Liver (tissue), 8 donors: ENCODE measurements at regions not wholly inside any gene's neighbourhood (a gene's known extent, or its start where the extent isn't known, plus 50 kb on each side); places are given as distances from the start of the nearest gene placed in this dataset.

Experiments used
- DNase-seq: peaks from one replicate; pipeline ENCODE4 v3.0.0-alpha.2; 2017; ENCODE audit warnings: low spot score
- H3K27ac ChIP-seq, 2 donors: one replicate each; pipeline ENCODE4 v1.7.0; 2013; ENCODE audit warnings: inconsistent platforms in 2 of 2, low read length in 2 of 2, control low read depth in 1 of 2, low read depth in 1 of 2, mild to moderate bottlenecking in 1 of 2
- H3K27me3 ChIP-seq, 4 donors: one replicate each; pipeline versions ENCODE4 v1.6.1 to v1.7.0; 2013; ENCODE audit warnings: low read length in 3 of 4, inconsistent platforms in 1 of 4, mild to moderate bottlenecking in 1 of 4, moderate library complexity in 1 of 4; ENCODE audit not compliant: control insufficient read depth in 4 of 4, insufficient read depth in 4 of 4
- H3K36me3 ChIP-seq, 4 donors: one replicate each; pipeline versions ENCODE4 v1.6.1 to v1.7.0; 2013; ENCODE audit warnings: low read length in 3 of 4, mild to moderate bottlenecking in 3 of 4, low read depth in 1 of 4, moderate library complexity in 1 of 4; ENCODE audit not compliant: control insufficient read depth in 4 of 4, insufficient read depth in 3 of 4
- H3K4me1 ChIP-seq, 4 donors: one replicate each; pipeline versions ENCODE4 v1.6.1 to v1.7.0; 2013; ENCODE audit warnings: low read length in 3 of 4, mild to moderate bottlenecking in 3 of 4, moderate library complexity in 1 of 4; ENCODE audit not compliant: control insufficient read depth in 4 of 4, insufficient read depth in 4 of 4
- H3K4me3 ChIP-seq, 3 donors: one replicate each; pipeline versions ENCODE4 v1.6.1 to v1.7.0; 2013; ENCODE audit warnings: low read length in 3 of 3, control low read depth in 1 of 3, low read depth in 1 of 3, mild to moderate bottlenecking in 1 of 3
- H3K9ac ChIP-seq, 2 donors: one replicate each; pipeline ENCODE4 v1.7.0; 2013; ENCODE audit warnings: low read length in 2 of 2, mild to moderate bottlenecking in 2 of 2, moderate library complexity in 2 of 2, control low read depth in 1 of 2, low read depth in 1 of 2
- H3K9me3 ChIP-seq, 4 donors: one replicate each; pipeline versions ENCODE4 v1.6.1 to v1.7.0; 2013; ENCODE audit warnings: low read length in 3 of 4; ENCODE audit not compliant: control insufficient read depth in 4 of 4
- CTCF ChIP-seq: fragments of 150-350 bp; IDR thresholded peaks from 2 replicates; pipeline ENCODE4 v1.5.1; 2017; ENCODE audit warnings: improper control_type of control experiment, low read depth, low read length; ENCODE audit not compliant: missing input control
- EGR1 ChIP-seq, 2 donors: IDR thresholded peaks; 2 replicates each; pipeline ENCODE4 v1.6.1; 2016 to 2018; ENCODE audit warnings: antibody characterized with exemption in 2 of 2, low read depth in 2 of 2
- FOXA2 ChIP-seq: IDR thresholded peaks from 2 replicates; pipeline ENCODE4 v1.6.1; 2016; ENCODE audit warnings: antibody characterized with exemption
- GABPA ChIP-seq, 2 donors: IDR thresholded peaks in 1 of 2; conservative IDR thresholded peaks in 1 of 2; 2 replicates each; pipeline ENCODE4 v1.6.1; 2016; ENCODE audit warnings: antibody characterized with exemption in 2 of 2, mild to moderate bottlenecking in 1 of 2, moderate library complexity in 1 of 2
- HNF4A ChIP-seq, 2 donors: conservative IDR thresholded peaks; 2 replicates each; pipeline ENCODE4 v1.6.1; 2016; ENCODE audit warnings: antibody characterized with exemption in 2 of 2, mild to moderate bottlenecking in 2 of 2
- HNF4G ChIP-seq: IDR thresholded peaks from 2 replicates; pipeline ENCODE4 v1.6.1; 2016; ENCODE audit warnings: antibody characterized with exemption
- JUND ChIP-seq, 2 donors: IDR thresholded peaks; 2 replicates each; pipeline ENCODE4 v1.6.1; 2016; ENCODE audit warnings: antibody characterized with exemption in 2 of 2
- MAX ChIP-seq: IDR thresholded peaks from 2 replicates; pipeline ENCODE4 v1.6.1; 2016; ENCODE audit warnings: antibody characterized with exemption
- NR2F2 ChIP-seq: IDR thresholded peaks from 2 replicates; pipeline ENCODE4 v1.6.1; 2016; ENCODE audit warnings: antibody characterized with exemption
- RAD21 ChIP-seq, 2 donors: IDR thresholded peaks; 2 replicates each; pipeline ENCODE4 v1.6.1; 2016; ENCODE audit warnings: antibody characterized with exemption in 2 of 2, mild to moderate bottlenecking in 2 of 2
- REST ChIP-seq: IDR thresholded peaks from 2 replicates; pipeline ENCODE4 v1.6.1; 2016; ENCODE audit warnings: antibody characterized with exemption, mild to moderate bottlenecking
- RXRA ChIP-seq, 2 donors: IDR thresholded peaks; 2 replicates each; pipeline ENCODE4 v1.6.1; 2017 to 2018; ENCODE audit warnings: antibody characterized with exemption in 2 of 2, mild to moderate bottlenecking in 1 of 2
- SP1 ChIP-seq: IDR thresholded peaks from 2 replicates; pipeline ENCODE4 v1.6.1; 2018; ENCODE audit warnings: antibody characterized with exemption, mild to moderate bottlenecking
- ZBTB33 ChIP-seq: IDR thresholded peaks from 2 replicates; pipeline ENCODE4 v1.6.1; 2016; ENCODE audit warnings: antibody characterized with exemption
- WGBS: extraction: QIAGEN DNeasy Blood & Tissue Kit; methylation state at CpG from one replicate; pipeline ENCODE4 v1.1.7; 2013; 5-methylcytosine and 5-hydroxymethylcytosine counted together
- donor health status: healthy.
- donor health status: healthy.
- donor health status: healthy.
- donor health status: healthy.
- donor health status: healthy.

GRCh38 chr3:88758676-88759075 is 348.7 kb upstream of the EPHA3 start:
- Histone ChIP-seq H3K4me1 (no peaks in the 10 kb centered on the region), H3K27me3 (no peaks in the 10 kb centered on the region), H3K27ac (no peak overlapping the region), H3K9me3 (peaks cover 0 to 4% (median 0%) of the 10 kb centered on the region in 4 donors), H3K9ac (no peak overlapping the region), H3K4me3 (no peak overlapping the region), H3K36me3 (no peaks in the 10 kb centered on the region)
- 26% methylated on average over 1 of the region's 1 CpG for WGBS
- TF ChIP-seq HNF4A (conservative IDR thresholded peaks at IDR 0.05) (no peak), NR2F2 (no peak), GABPA (IDR thresholded peaks at IDR 0.05 in 1 of 2, conservative IDR thresholded peaks at IDR 0.05 in 1 of 2) (no peak), REST (no peak), CTCF (no peak), HNF4G (no peak), MAX (no peak), EGR1 (IDR thresholded peaks at IDR 0.05; ENCODE audit: low read depth in 2 of 2) (no peak), FOXA2 (no peak), JUND (IDR thresholded peaks at IDR 0.05) (no peak)
- DNase-seq: no peak

GRCh38 chr3:88767746-88768145 is 339.7 kb upstream of the EPHA3 start:
- no peaks in the 10 kb centered on the region for H3K9me3 ChIP-seq
- TF ChIP-seq HNF4G: no peak
- TF ChIP-seq GABPA (IDR thresholded peaks at IDR 0.05 in 1 of 2, conservative IDR thresholded peaks at IDR 0.05 in 1 of 2): no peak
- TF ChIP-seq SP1: no peak
- TF ChIP-seq RAD21 (IDR thresholded peaks at IDR 0.05): no peak
- TF ChIP-seq RXRA (IDR thresholded peaks at IDR 0.05): no peak
- TF ChIP-seq NR2F2: no peak
- TF ChIP-seq ZBTB33: no peak
- TF ChIP-seq JUND (IDR thresholded peaks at IDR 0.05): no peak
- no peak for TF ChIP-seq CTCF
- no peak for TF ChIP-seq FOXA2
- TF ChIP-seq EGR1 (IDR thresholded peaks at IDR 0.05; ENCODE audit: low read depth in 2 of 2): no peak
- no peak for DNase-seq
- H3K27ac ChIP-seq: no peak overlapping the region
- 62% methylated on average over 2 of the region's 2 CpGs for WGBS
- no peak overlapping the region for H3K9ac ChIP-seq
- no peak overlapping the region for H3K4me3 ChIP-seq
- no peaks in the 10 kb centered on the region for H3K36me3 ChIP-seq
- H3K4me1 ChIP-seq: no peaks in the 10 kb centered on the region
- no peaks in the 10 kb centered on the region for H3K27me3 ChIP-seq
